Endothelial cell of umbilical vein (primary cell): ENCODE measurements at regions not wholly inside any gene's neighbourhood (a gene's known extent, or its start where the extent isn't known, plus 50 kb on each side); places are given as distances from the start of the nearest gene placed in this dataset.

Source experiments
- BruUV-seq: library from RNA; stranded (reverse); fragments of 400-500 nt; replicated peaks from 2 replicates; lab custom pipeline; 2021; lab: Mats Ljungman, UMichigan
- CTCF ChIA-PET: fragments of 300-600, 350-600 bp; sonication (Branson Sonifier 250); formaldehyde crosslinking; loops from one replicate; lab custom pipeline; 2021; ENCODE audit warnings: antibody characterized with exemption, inconsistent platforms; lab: Charles Lee
- POLR2A ChIA-PET: fragments of 300-600, 350-600 bp; sonication (Branson Sonifier 250); formaldehyde crosslinking; loops from one replicate; lab custom pipeline; 2021; ENCODE audit warnings: antibody characterized with exemption, inconsistent platforms; lab: Charles Lee
- DNase-seq: peaks from one replicate; pipeline ENCODE4 v3.0.0-alpha.2; 2011; ENCODE audit warnings: low read depth, low spot score
- FAIRE-seq: peaks from 2 replicates; lab custom pipeline; 2011; peaks lifted over from hg19 to GRCh38; lab: Jason Lieb, UNC
- H2AFZ ChIP-seq: 2 replicates; pipeline ENCODE4 v1.6.0; 2012; ENCODE audit warnings: low read depth, low read length, control low read depth, inconsistent platforms
- H3K27ac ChIP-seq: 2 replicates; pipeline ENCODE4 v1.5.1; 2011; ENCODE audit warnings: low read depth, mild to moderate bottlenecking, control low read depth, low read length, moderate library complexity; ENCODE audit not compliant: insufficient read depth
- H3K27me3 ChIP-seq, 2 experiments: 2 replicates each; pipeline versions ENCODE4 v1.6.0 to v1.6.1; 2011; ENCODE audit warnings: low read length in 2 of 2, mixed read lengths in 1 of 2; ENCODE audit not compliant: control insufficient read depth in 2 of 2, insufficient read depth in 2 of 2
- H3K36me3 ChIP-seq, 2 experiments: 2 replicates in 1 of 2; 3 replicates in 1 of 2; pipeline ENCODE4 v1.5.1; 2011; ENCODE audit warnings: low read length in 2 of 2, mild to moderate bottlenecking in 1 of 2, moderate library complexity in 1 of 2; ENCODE audit not compliant: control insufficient read depth in 2 of 2, insufficient read depth in 2 of 2; ENCODE audit errors: extremely low read depth in 1 of 2
- H3K4me1 ChIP-seq: 3 replicates; pipeline ENCODE4 v1.5.1; 2011; ENCODE audit warnings: mild to moderate bottlenecking, low read length; ENCODE audit not compliant: control insufficient read depth, insufficient read depth; ENCODE audit errors: extremely low read depth
- H3K4me2 ChIP-seq: 2 replicates; pipeline ENCODE4 v1.6.1; 2011; ENCODE audit warnings: low read length, control low read depth, mixed read lengths; ENCODE audit not compliant: insufficient read depth
- H3K4me3 ChIP-seq, 3 experiments: fragments of 200-600 bp in 1 of 3; sonication (generic), shearing (Covaris generic) in 1 of 3; replicated peaks in 1 of 3; 2 replicates each; pipeline ENCODE4 v1.5.1; 2011 to 2016; ENCODE audit warnings: control low read depth in 3 of 3, low read length in 3 of 3, mild to moderate bottlenecking in 2 of 3, inconsistent platforms in 1 of 3, low read depth in 1 of 3, moderate library complexity in 1 of 3; ENCODE audit not compliant: insufficient read depth in 1 of 3
- H3K79me2 ChIP-seq: 2 replicates; pipeline ENCODE4 v1.6.0; 2012; ENCODE audit warnings: low read length, inconsistent platforms; ENCODE audit not compliant: control insufficient read depth, insufficient read depth
- H3K9ac ChIP-seq: replicated peaks from 2 replicates; pipeline ENCODE3; 2011; ENCODE audit warnings: low read length, control low read depth; ENCODE audit not compliant: insufficient read depth; ENCODE audit errors: extremely low read depth
- H3K9me1 ChIP-seq: replicated peaks from 3 replicates; pipeline ENCODE4 v1.6.0; 2011; ENCODE audit warnings: mild to moderate bottlenecking, low read length; ENCODE audit not compliant: control insufficient read depth, insufficient read depth; ENCODE audit errors: extremely low read depth
- H3K9me3 ChIP-seq: replicated peaks from 2 replicates; pipeline ENCODE4 v1.5.1; 2012; ENCODE audit warnings: low read length, inconsistent platforms; ENCODE audit not compliant: control insufficient read depth, insufficient read depth
- H4K20me1 ChIP-seq: replicated peaks from 2 replicates; pipeline ENCODE3; 2011; ENCODE audit warnings: mild to moderate bottlenecking, low read length; ENCODE audit not compliant: control insufficient read depth, insufficient read depth; ENCODE audit errors: extremely low read depth
- CTCF ChIP-seq, 2 donors: IDR thresholded peaks; 1 replicate in 1 of 2; 2 replicates in 1 of 2; pipeline ENCODE4 v1.5.1; 2011; ENCODE audit warnings: low read length in 2 of 2, mild to moderate bottlenecking in 2 of 2, moderate library complexity in 2 of 2, control low read depth in 1 of 2, inconsistent platforms in 1 of 2, low read depth in 1 of 2; ENCODE audit not compliant: insufficient read depth in 1 of 2; ENCODE audit errors: extremely low read depth in 1 of 2
- EZH2 ChIP-seq: IDR thresholded peaks from 2 replicates; pipeline ENCODE4 v1.6.1; 2012; ENCODE audit warnings: borderline replicate concordance, low read depth, mild to moderate bottlenecking, moderate library complexity, low read length, inconsistent platforms; ENCODE audit not compliant: severe bottlenecking
- FOS ChIP-seq: IDR thresholded peaks from 2 replicates; pipeline ENCODE4 v1.6.1; 2011; ENCODE audit warnings: mild to moderate bottlenecking, low read length, moderate library complexity, borderline replicate concordance; ENCODE audit not compliant: insufficient read depth
- GATA2 ChIP-seq: IDR thresholded peaks from 2 replicates; pipeline ENCODE4 v1.7.0; 2011; ENCODE audit warnings: low read depth, mild to moderate bottlenecking, moderate library complexity, mixed read lengths, low read length; ENCODE audit not compliant: insufficient read length, insufficient read depth
- JUN ChIP-seq: IDR thresholded peaks from 2 replicates; pipeline ENCODE4 v1.6.1; 2011; ENCODE audit warnings: borderline replicate concordance, low read depth; ENCODE audit not compliant: insufficient read length, insufficient read depth
- MYC ChIP-seq: IDR thresholded peaks from one replicate; pipeline ENCODE4 v1.6.1; 2011; ENCODE audit warnings: mild to moderate bottlenecking, low read depth, low read length
- POLR2A ChIP-seq: IDR thresholded peaks from 2 replicates; pipeline ENCODE4 v1.6.1; 2012; ENCODE audit warnings: low read depth, mild to moderate bottlenecking, control low read depth, low read length
- POLR2AphosphoS5 ChIP-seq: IDR thresholded peaks from 2 replicates; pipeline ENCODE4 v1.6.1; 2012; ENCODE audit warnings: low read depth, mild to moderate bottlenecking, control low read depth, low read length, moderate library complexity; ENCODE audit not compliant: insufficient read depth
- dilution Hi-C: fragments of 300-500 bp; cut with MboI; formaldehyde crosslinking; loops from one replicate; pipeline ENCODE4 v1.15.0; 2019; ENCODE audit warnings: low sequenced_read_pairs; ENCODE audit not compliant: extremely low pct_ligation_motif_present
- intact Hi-C: fragments of 100-400 bp; cut with micrococcal nuclease; formaldehyde crosslinking; loops from one replicate; pipeline ENCODE4 v1.10.0; 2022
- TF ChIP-seq, protein P1 (sequence below): IDR thresholded peaks from 2 replicates; pipeline ENCODE4 v1.6.1; 2011; ENCODE audit not compliant: insufficient read depth, insufficient read length

- H2AFZ ChIP-seq, result no peak overlapping the region
- intact Hi-C loops (loop anchor here (10.0 kb wide), 1 partner anchor 273 kb away; no protein-coding TSS in a partner anchor), dilution Hi-C loops (no loop called here)
- ChIA-PET POLR2A (no interaction called here), CTCF (interaction anchor here (1.7 kb wide), 1 partner anchor 162 kb away, joined by 5 read pairs; no protein-coding TSS in a partner anchor)
- H4K20me1 ChIP-seq, result no peaks in the 10 kb centered on the region
- H3K4me3 ChIP-seq, result no peak overlapping the region
- BruUV-seq, result no TSS peak
- H3K27ac ChIP-seq, result no peak overlapping the region
- H3K36me3 ChIP-seq, result no peaks in the 10 kb centered on the region
- H3K4me2 ChIP-seq, result no peak overlapping the region
- TF ChIP-seq EZH2 (no peak), FOS (no peak), GATA2 (no peak), JUN (no peak), MYC (no peak), POLR2AphosphoS5 (no peak), CTCF (IDR thresholded peaks at IDR 0.05; ENCODE audit: extremely low read depth in 1 of 2, insufficient read depth in 1 of 2, low read depth in 1 of 2, low read length in 2 of 2) (no peak), POLR2A (no peak)
- TF ChIP-seq, protein P1, sequence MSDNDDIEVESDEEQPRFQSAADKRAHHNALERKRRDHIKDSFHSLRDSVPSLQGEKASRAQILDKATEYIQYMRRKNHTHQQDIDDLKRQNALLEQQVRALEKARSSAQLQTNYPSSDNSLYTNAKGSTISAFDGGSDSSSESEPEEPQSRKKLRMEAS, result no peak
- no peaks in the 10 kb centered on the region for H3K27me3 ChIP-seq
- no peaks in the 10 kb centered on the region for H3K9me1 ChIP-seq
- DNase-seq (no peak), FAIRE-seq (no peak)
- H3K4me1 ChIP-seq, result peaks cover 10% of the 10 kb centered on the region
- H3K9me3 ChIP-seq, result no peaks in the 10 kb centered on the region
- H3K9ac ChIP-seq, result no peak overlapping the region
- no peaks in the 10 kb centered on the region for H3K79me2 ChIP-seq
Measured at GRCh38 chr1:87791931-87792740, 463.5 kb downstream of the LMO4 start.
